DND-41 (cell line): ENCODE measurements at regions not wholly inside any gene's neighbourhood (a gene's known extent, or its start where the extent isn't known, plus 50 kb on each side); places are given as distances from the start of the nearest gene placed in this dataset.

ENCODE experiments used
- ATAC-seq: fragments of 200-7000 bp; cut with Tn5 transposase; 3 replicates; pipeline ENCODE4 v1.9.1; 2021; ENCODE audit warnings: low read depth; ENCODE audit not compliant: insufficient read depth
- DNase-seq: peaks from one replicate; pipeline ENCODE4 v3.0.0-alpha.2; 2020
- H2AFZ ChIP-seq: 2 replicates; pipeline ENCODE4 v1.6.0; 2012; ENCODE audit warnings: low read depth, low read length
- H3K27ac ChIP-seq: 2 replicates; pipeline ENCODE4 v1.5.1; 2012; ENCODE audit warnings: low read length, inconsistent platforms
- H3K27me3 ChIP-seq: fragments of 200-600 bp; sonication (generic); 2 replicates; pipeline ENCODE4 v1.6.0; 2012; ENCODE audit warnings: low read length, mild to moderate bottlenecking, inconsistent platforms; ENCODE audit not compliant: insufficient read depth, poor library complexity
- H3K36me3 ChIP-seq: 2 replicates; pipeline ENCODE4 v1.5.1; 2012; ENCODE audit warnings: low read length, inconsistent platforms; ENCODE audit not compliant: insufficient read depth
- H3K4me1 ChIP-seq: 2 replicates; pipeline ENCODE4 v1.5.1; 2012; ENCODE audit warnings: mild to moderate bottlenecking, low read length; ENCODE audit not compliant: insufficient read depth
- H3K4me2 ChIP-seq: 2 replicates; pipeline ENCODE4 v1.6.0; 2012; ENCODE audit warnings: mild to moderate bottlenecking, moderate library complexity, low read length, inconsistent platforms; ENCODE audit not compliant: insufficient read depth
- H3K4me3 ChIP-seq, 2 experiments: fragments of 200-600 bp in 1 of 2; shearing (Covaris generic) in 1 of 2; 2 replicates each; pipeline ENCODE4 v1.5.1; 2012 to 2016; ENCODE audit warnings: inconsistent platforms in 2 of 2, low read length in 2 of 2, mild to moderate bottlenecking in 2 of 2, low read depth in 1 of 2, moderate library complexity in 1 of 2
- H3K79me2 ChIP-seq: 2 replicates; pipeline ENCODE4 v1.6.0; 2012; ENCODE audit warnings: low read length, inconsistent platforms; ENCODE audit not compliant: insufficient read depth
- H3K9ac ChIP-seq: 2 replicates; pipeline ENCODE4 v1.6.0; 2012; ENCODE audit warnings: low read depth, mild to moderate bottlenecking, inconsistent platforms, low read length, moderate library complexity
- H3K9me3 ChIP-seq: 2 replicates; pipeline ENCODE4 v1.5.1; 2012; ENCODE audit warnings: low read length, moderate library complexity, mild to moderate bottlenecking, inconsistent platforms; ENCODE audit not compliant: insufficient read depth, severe bottlenecking
- H4K20me1 ChIP-seq: 2 replicates; pipeline ENCODE4 v1.6.0; 2012; ENCODE audit warnings: low read length; ENCODE audit not compliant: insufficient read depth
- CTCF ChIP-seq: IDR thresholded peaks from 2 replicates; pipeline ENCODE4 v1.5.1; 2012; ENCODE audit warnings: borderline replicate concordance, low read length, moderate library complexity, mild to moderate bottlenecking; ENCODE audit not compliant: poor library complexity, severe bottlenecking; ENCODE audit errors: extremely low read depth
- EZH2 ChIP-seq: IDR thresholded peaks from 3 replicates; pipeline ENCODE4 v1.6.1; 2012; ENCODE audit warnings: borderline replicate concordance, low read depth, mild to moderate bottlenecking, moderate library complexity, low read length, inconsistent platforms; ENCODE audit not compliant: severe bottlenecking

GRCh38 chr10:110360857-110361474 lies 56.2 kb upstream of the SMNDC1 start:
- Histone ChIP-seq H3K4me1 (no peaks in the 10 kb centered on the region), H3K4me2 (no peak overlapping the region), H4K20me1 (no peaks in the 10 kb centered on the region), H3K4me3 (no peak overlapping the region), H2AFZ (no peak overlapping the region), H3K9me3 (no peaks in the 10 kb centered on the region), H3K9ac (no peak overlapping the region), H3K79me2 (no peaks in the 10 kb centered on the region), H3K27me3 (no peaks in the 10 kb centered on the region), H3K27ac (no peak overlapping the region), H3K36me3 (no peaks in the 10 kb centered on the region)
- TF ChIP-seq CTCF = no peak
- no peak for TF ChIP-seq EZH2
- DNase-seq = no peak
- ATAC-seq = no peak

GRCh38 chr10:110361800-110362456 lies 57.2 kb upstream of the SMNDC1 start:
- H3K4me3 ChIP-seq = no peak overlapping the region
- no peaks in the 10 kb centered on the region for H3K79me2 ChIP-seq
- TF ChIP-seq CTCF = no peak
- no peak for TF ChIP-seq EZH2
- no peak for DNase-seq
- H4K20me1 ChIP-seq = no peaks in the 10 kb centered on the region
- no peak overlapping the region for H3K4me2 ChIP-seq
- H3K36me3 ChIP-seq = no peaks in the 10 kb centered on the region
- no peak overlapping the region for H3K27ac ChIP-seq
- H3K4me1 ChIP-seq = no peaks in the 10 kb centered on the region
- no peaks in the 10 kb centered on the region for H3K27me3 ChIP-seq
- H3K9ac ChIP-seq = no peak overlapping the region
- H3K9me3 ChIP-seq = no peaks in the 10 kb centered on the region
- no peak overlapping the region for H2AFZ ChIP-seq
- no peak for ATAC-seq

- Histone ChIP-seq H2AFZ (no peak overlapping the region), H3K36me3 (no peaks in the 10 kb centered on the region), H3K4me2 (no peak overlapping the region), H3K27me3 (no peaks in the 10 kb centered on the region), H3K4me1 (no peaks in the 10 kb centered on the region), H3K4me3 (no peak overlapping the region), H3K27ac (no peak overlapping the region), H3K79me2 (no peaks in the 10 kb centered on the region), H4K20me1 (no peaks in the 10 kb centered on the region), H3K9ac (no peak overlapping the region), H3K9me3 (no peaks in the 10 kb centered on the region)
- ATAC-seq (no peak), DNase-seq (no peak)
- TF ChIP-seq EZH2 (no peak), CTCF (no peak)
These were observed 59.1 kb upstream of the SMNDC1 start for GRCh38 chr10:110363572-110364411.
